Activated CD4-positive, alpha-beta T cell treated with anti-CD3 and anti-CD28 coated beads, Interleukin-2, amount 50 U/mL, for 48 hours (primary cell): ENCODE measurements at regions not wholly inside any gene's neighbourhood (a gene's known extent, or its start where the extent isn't known, plus 50 kb on each side); places are given as distances from the start of the nearest gene placed in this dataset.

Experiments used
- DNase-seq, 2 experiments: peaks; one replicate each; pipeline ENCODE4 v3.0.0-alpha.2; 2020

- no peak for DNase-seq
Measured at GRCh38 chr3:68288085-68288484, 633.7 kb upstream of the SUCLG2 start.

DNA sequence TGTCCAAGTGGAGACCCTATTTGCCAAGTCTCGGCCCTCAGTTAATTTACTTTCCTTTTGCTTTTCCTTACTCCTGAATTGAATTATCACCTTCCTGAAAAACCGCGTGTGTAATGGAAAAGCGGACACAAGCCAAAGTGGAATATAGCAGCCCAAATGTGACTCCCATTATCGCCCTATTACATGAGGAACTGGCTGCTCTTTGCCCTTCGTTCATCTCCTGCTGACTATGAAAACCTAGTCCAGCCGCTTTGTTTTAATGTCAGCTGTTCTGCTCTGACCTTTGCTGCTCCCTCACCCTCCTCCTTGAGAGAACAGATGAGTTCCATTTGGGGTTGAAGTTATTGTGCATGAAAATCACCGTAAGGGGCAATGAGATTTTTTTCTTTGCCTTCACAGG is 632.7 kb upstream of the SUCLG2 start:
- no peak for DNase-seq

- no peak for DNase-seq
Measured at GRCh38 chr3:68274286-68274685, 619.9 kb upstream of the SUCLG2 start.

DNA sequence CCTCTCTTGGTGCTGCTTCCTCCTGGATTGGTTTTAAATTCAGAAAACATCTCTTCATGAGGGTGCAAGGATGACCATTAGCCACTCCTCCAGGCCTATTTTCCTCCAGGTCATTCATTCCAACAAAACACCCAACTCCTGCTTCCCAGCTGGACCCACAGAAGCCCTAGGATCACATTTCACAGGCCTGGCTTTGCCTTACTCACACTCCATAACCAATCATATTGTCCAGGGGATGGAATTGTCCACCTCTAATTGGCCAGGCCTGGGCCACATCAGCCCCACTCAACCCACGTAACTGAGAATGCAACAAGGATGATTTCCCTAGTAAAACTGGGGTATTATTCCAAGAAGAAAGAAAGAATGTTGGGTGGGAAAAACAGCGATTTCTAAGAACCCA is 616.7 kb upstream of the SUCLG2 start:
- no peak for DNase-seq

- DNase-seq: peak; percentile 17 to 27
Measured at GRCh38 chr3:68256635-68257223, 602.3 kb upstream of the SUCLG2 start.

DNA sequence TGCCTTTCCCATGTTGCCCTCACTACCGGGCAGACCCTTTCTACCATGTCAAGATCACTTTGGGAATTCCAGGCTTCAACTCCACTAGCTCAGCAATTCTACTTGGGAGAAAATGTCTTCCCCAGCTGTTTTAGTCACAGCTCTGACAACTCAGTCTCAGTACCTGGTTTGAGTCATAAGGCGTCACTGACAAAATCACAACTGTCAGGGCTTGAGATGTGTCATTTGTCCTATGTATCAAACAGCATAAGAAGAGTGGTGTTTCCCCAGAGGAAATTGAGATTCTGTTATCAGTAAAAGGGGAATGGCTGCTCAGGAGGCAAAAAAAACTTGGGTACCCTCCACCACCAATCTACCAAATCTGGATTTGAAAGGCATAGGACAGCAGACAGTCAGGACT is 594.9 kb upstream of the SUCLG2 start:
- DNase-seq: peak in 1 of 2 experiments; percentile 0

DNA sequence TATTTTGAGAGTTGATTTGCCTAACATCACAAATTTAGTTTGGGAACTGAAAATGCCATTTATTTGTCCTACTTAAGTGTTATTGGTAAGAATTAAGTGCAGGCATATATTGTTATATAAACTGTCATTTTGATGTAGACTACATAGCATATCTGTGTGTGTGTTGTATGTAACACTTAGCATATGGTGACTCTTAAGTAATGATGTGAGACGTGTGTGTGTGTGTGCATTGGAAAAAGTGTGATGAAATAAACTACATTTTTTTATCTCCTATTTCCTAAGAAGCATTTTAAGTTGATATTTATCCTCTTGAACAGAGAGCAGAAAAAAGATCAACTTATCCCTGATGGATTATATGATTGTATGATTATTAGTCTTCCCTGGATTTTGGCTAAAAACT is 588.2 kb upstream of the SUCLG2 start:
- DNase-seq: no peak

GRCh38 chr3:68239542-68239941 is 585.1 kb upstream of the SUCLG2 start:
- no peak for DNase-seq

DNA sequence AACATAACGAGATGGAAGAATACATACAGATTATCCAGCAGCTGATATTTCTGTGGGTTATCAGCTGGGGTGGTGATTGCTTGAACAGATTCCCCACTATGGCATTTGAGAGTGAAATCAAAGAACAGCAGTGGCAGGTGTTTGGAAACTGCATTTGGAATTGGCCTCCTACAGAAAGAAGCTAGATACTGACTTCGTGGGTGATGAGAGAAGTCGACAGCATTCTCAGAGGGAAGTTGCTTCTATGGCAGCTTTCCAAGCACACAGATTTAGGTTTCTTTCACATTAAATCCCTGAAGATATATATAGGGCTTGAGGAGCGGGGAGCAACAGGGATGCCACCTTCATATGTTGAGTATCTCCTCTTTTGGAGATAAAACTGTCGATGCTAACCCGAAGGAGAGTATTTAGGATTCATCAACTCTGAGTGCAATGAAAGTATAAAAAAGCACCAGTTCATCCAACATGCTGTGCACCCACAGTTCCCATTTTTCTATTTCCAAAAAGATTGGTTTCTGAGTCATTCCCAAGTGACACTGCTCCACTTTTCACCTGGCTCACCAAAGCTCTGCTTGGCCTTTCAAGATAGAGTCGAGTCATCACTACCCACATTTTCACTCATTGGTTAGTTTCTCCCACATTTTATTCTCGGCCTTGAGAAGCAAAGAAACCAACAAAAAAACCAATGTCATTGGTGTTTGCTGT is 579.8 kb upstream of the SUCLG2 start:
- no peak for DNase-seq

DNA sequence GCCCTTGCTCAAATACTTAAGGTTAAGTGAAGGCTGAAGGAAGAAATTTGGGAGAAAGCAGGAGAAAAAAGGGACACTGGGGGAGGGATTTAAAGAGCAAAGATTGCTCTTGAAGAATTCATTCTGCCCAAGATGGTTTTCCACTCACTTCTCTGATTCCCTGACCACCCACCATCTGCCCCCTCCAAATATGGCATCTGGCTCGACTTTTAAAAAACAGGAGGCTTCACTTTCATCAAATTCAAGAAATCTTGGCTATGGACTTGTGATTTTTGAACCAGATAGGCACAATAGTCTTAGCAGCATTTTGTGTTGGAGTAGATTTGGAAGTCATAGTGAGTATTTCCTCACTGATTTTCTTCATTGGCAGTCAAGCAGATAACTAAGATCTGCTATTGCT is 574.4 kb upstream of the SUCLG2 start:
- DNase-seq: no peak

- no peak for DNase-seq
Measured at GRCh38 chr3:68220832-68221231, 566.4 kb upstream of the SUCLG2 start.

DNA sequence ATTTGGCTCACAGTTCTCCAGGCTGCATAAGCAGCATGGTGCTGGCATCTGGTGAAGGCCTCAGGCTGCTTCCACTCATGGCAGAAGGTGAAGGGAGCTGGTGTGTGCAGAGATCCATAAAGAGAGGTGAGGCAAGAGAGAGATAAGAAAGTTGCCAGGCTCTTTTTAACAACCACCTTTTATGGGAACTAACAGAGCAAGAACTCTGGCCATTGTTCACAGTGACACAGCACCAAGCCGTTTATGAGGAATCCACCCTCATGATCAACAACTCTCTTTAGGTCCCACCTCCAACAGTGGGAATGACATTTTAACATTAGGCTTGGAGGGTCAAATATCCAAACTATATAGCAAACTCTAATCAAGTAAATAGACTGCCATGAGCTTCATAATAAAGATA is 557.2 kb upstream of the SUCLG2 start:
- DNase-seq: no peak

- DNase-seq: no peak
Measured at GRCh38 chr3:68210635-68211034, 556.2 kb upstream of the SUCLG2 start.

DNA sequence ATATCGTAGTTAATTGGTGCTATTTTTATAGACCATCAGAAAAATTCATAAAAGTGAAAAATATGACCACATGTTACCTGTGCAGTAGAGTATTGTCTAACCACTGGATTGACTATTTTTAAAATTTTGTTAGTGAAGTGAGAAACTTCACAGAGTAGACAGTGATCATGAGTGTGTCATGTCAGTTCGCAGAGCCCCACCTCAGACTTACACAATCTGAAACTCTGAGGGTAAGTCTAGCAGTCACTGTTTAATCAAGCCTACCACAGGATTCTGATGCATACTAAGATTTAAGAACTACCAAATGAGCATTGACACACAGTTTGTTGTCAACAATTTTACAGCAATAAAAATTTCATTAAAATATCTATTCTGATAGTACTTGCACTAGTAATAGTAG is 552.9 kb upstream of the SUCLG2 start:
- no peak for DNase-seq

DNA sequence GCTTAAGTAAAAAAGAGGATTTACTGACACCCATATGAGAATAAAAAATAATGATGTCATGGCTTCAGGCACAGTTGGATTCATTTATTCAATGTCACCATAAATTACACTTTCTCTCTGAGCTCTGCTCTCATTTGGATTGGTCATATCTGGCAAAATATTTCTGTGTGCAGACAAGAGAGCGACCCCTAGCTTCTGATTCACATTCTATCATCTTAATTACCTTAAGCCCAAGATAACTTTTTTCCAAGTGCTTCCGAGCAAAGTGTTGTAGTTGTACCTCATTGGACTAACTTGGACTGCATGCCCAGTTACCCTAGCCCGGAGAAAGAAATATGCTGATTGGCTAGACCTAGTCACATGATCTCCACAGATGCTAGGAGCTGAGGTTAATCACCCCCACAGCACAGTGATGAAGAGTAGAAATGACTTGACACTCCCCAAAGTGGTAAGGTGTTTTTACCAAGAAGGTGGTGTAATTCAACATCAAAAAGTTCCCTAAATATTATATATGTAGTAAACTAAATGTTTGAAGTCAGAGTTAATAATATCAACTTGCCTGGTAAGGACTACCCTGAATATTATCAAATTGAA is 552.2 kb upstream of the SUCLG2 start:
- DNase-seq: no peak

GRCh38 chr3:68186733-68187132 is 532.3 kb upstream of the SUCLG2 start:
- DNase-seq: no peak

GRCh38 chr3:68176600-68176999 is 522.2 kb upstream of the SUCLG2 start:
- no peak for DNase-seq

- no peak for DNase-seq
Measured at GRCh38 chr3:68173012-68173634, 518.7 kb upstream of the SUCLG2 start.

- no peak for DNase-seq
Measured at GRCh38 chr3:68172039-68172438, 517.6 kb upstream of the SUCLG2 start.

GRCh38 chr3:68163968-68164367 is 509.6 kb upstream of the SUCLG2 start:
- no peak for DNase-seq

GRCh38 chr3:68163062-68163461 is 508.6 kb upstream of the SUCLG2 start:
- no peak for DNase-seq

GRCh38 chr3:68162644-68163043 is 508.2 kb upstream of the SUCLG2 start:
- no peak for DNase-seq

DNA sequence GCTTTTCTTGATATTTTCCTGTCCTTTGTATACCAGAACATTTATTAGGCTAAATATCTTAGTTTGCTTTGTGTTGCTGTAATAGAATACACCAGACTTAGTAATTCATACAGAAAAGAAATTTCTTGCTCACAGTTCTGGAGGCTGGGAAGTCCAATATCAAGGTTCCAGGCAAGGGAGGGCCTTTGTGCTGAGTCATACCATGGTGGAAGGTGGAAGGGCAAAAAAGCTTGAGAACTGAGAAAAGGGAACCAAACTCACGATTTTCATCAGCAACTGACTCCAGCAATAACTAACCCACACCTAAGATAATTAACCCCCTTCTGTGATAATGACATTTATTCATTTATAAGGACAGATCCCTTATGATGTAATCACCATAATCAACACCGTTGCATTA is 496.9 kb upstream of the SUCLG2 start:
- DNase-seq: no peak

- no peak for DNase-seq
Measured at GRCh38 chr3:68148447-68148846, 494.0 kb upstream of the SUCLG2 start.
